ENCODE measurements at regions not wholly inside any gene's neighbourhood (a gene's known extent, or its start where the extent isn't known, plus 50 kb on each side); places are given as distances from the start of the nearest gene placed in this dataset.

- no peak for TF ChIP-seq CTCF (IDR thresholded peaks at IDR 0.05)
- TF ChIP-seq POLR2A (IDR thresholded peaks at IDR 0.05) = no peak
- no peaks in the 10 kb centered on the region for H3K9me3 ChIP-seq
- 0 to 86% methylated on average over 1 of the region's 1 CpG for WGBS, 2 donors
- intact Hi-C loops (cut with DNase I) = no loop called here
- H3K36me3 ChIP-seq = no peaks in the 10 kb centered on the region
- H3K27ac ChIP-seq = no peak overlapping the region
- H3K27me3 ChIP-seq = no peaks in the 10 kb centered on the region
- H3K4me3 ChIP-seq (replicated peaks in 1 of 3) = no peak overlapping the region
- no peaks in the 10 kb centered on the region for H3K4me1 ChIP-seq
- no peak for DNase-seq
Measured at GRCh38 chr18:54069729-54070128, 154.7 kb downstream of the MBD2 start.

GRCh38 chr18:54060343-54061005 is 164.0 kb downstream of the MBD2 start:
- H3K4me3 ChIP-seq (replicated peaks in 1 of 3) = no peak overlapping the region
- no peak for TF ChIP-seq CTCF (IDR thresholded peaks at IDR 0.05)
- no peak for TF ChIP-seq POLR2A (IDR thresholded peaks at IDR 0.05)
- no peaks in the 10 kb centered on the region for H3K9me3 ChIP-seq
- WGBS, 2 donors = 78 to 88% methylated on average over 3 of the region's 3 CpGs
- H3K36me3 ChIP-seq = no peaks in the 10 kb centered on the region
- intact Hi-C loops (cut with DNase I) = no loop called here
- DNase-seq = no peak
- no peaks in the 10 kb centered on the region for H3K27me3 ChIP-seq
- no peaks in the 10 kb centered on the region for H3K4me1 ChIP-seq
- no peak overlapping the region for H3K27ac ChIP-seq

GRCh38 chr18:54052732-54053429 is 171.6 kb downstream of the MBD2 start:
- Histone ChIP-seq H3K27me3 (no peaks in the 10 kb centered on the region), H3K9me3 (no peaks in the 10 kb centered on the region), H3K27ac (no peak overlapping the region), H3K4me1 (no peaks in the 10 kb centered on the region), H3K4me3 (replicated peaks in 1 of 3) (no peak overlapping the region), H3K36me3 (no peaks in the 10 kb centered on the region)
- no peak for DNase-seq
- 95% methylated on average over 2 of the region's 2 CpGs for WGBS, 2 donors
- no peak for TF ChIP-seq POLR2A (IDR thresholded peaks at IDR 0.05)
- TF ChIP-seq CTCF (IDR thresholded peaks at IDR 0.05) = no peak
- intact Hi-C loops (cut with DNase I) = no loop called here

- H3K36me3 ChIP-seq = no peaks in the 10 kb centered on the region
- no peak overlapping the region for H3K4me3 ChIP-seq (replicated peaks in 1 of 3)
- intact Hi-C loops (cut with DNase I) = no loop called here
- no peaks in the 10 kb centered on the region for H3K4me1 ChIP-seq
- TF ChIP-seq POLR2A (IDR thresholded peaks at IDR 0.05) (no peak), CTCF (IDR thresholded peaks at IDR 0.05) (no peak)
- H3K27me3 ChIP-seq = no peaks in the 10 kb centered on the region
- H3K27ac ChIP-seq = no peak overlapping the region
- DNase-seq = no peak
- no peaks in the 10 kb centered on the region for H3K9me3 ChIP-seq
Measured at GRCh38 chr18:54052259-54052658, 172.2 kb downstream of the MBD2 start.

GRCh38 chr18:54043484-54044251 is 180.8 kb downstream of the MBD2 start:
- H3K27me3 ChIP-seq = no peaks in the 10 kb centered on the region
- H3K4me3 ChIP-seq (replicated peaks in 1 of 3) = no peak overlapping the region
- 86 to 92% methylated on average over 2 of the region's 2 CpGs for WGBS, 2 donors
- TF ChIP-seq POLR2A (IDR thresholded peaks at IDR 0.05) (no peak), CTCF (IDR thresholded peaks at IDR 0.05) (no peak)
- intact Hi-C loops (cut with DNase I) = no loop called here
- H3K4me1 ChIP-seq = no peaks in the 10 kb centered on the region
- no peaks in the 10 kb centered on the region for H3K9me3 ChIP-seq
- DNase-seq = no peak
- no peak overlapping the region for H3K27ac ChIP-seq
- no peaks in the 10 kb centered on the region for H3K36me3 ChIP-seq

Data from thyroid gland (tissue), 4 donors.